ENCODE measurements at regions not wholly inside any gene's neighbourhood (a gene's known extent, or its start where the extent isn't known, plus 50 kb on each side); places are given as distances from the start of the nearest gene placed in this dataset.
"Not testable (repeated sequence)": the region's sequence is repeated elsewhere in the genome, so short reads cannot be mapped to it uniquely, and the experiment has no call there.

DNA sequence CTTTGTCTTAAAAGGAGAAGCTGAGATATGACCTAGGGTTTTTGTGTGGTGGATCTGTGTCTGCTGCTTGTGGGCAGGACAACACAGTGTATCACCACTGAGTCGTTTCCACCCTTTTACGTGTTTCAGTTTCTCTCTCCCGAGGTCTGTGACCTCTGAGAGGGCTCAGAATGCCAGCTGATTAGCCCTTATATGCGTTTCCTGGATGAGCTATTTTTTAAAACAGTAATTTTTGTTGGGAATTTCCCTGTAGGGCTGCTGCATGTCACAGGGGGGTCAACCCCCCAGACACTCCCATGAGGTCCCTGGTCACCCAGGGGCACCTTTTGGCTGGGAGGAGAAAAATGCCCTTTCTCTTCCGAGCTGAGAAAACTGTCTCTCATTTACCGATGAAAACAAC, 170.4 kb upstream of the CASK start:
- DNase-seq: peak; percentile 5

- DNase-seq: no peak
These were observed 167.0 kb upstream of the CASK start for GRCh38 chrX:42090395-42090794.

GRCh38 chrX:42089031-42089430, 165.7 kb upstream of the CASK start:
- no peak for DNase-seq

DNA sequence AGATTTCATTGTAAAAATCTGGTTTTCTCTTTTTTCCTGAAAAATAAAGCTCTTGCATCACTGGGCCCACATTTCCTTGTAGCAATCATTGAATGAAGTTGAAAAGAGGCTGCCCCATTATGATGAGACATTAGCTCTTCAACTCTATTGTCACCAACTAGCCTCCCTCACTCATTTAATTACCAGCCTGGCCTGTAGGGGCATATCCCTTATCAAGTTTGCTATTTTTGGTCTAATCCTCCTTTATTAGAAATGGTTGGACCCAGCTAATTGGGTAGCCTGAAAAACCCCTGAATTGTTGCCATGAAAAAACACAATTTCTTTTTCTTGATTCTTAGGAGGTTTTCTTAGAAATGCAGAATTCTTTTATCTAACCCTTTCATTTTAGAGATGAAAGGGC, 164.6 kb upstream of the CASK start:
- no peak for DNase-seq

GRCh38 chrX:42085836-42086235, 162.5 kb upstream of the CASK start:
- no peak for DNase-seq

GRCh38 chrX:42079968-42080367, 156.6 kb upstream of the CASK start:
- no peak for DNase-seq

DNA sequence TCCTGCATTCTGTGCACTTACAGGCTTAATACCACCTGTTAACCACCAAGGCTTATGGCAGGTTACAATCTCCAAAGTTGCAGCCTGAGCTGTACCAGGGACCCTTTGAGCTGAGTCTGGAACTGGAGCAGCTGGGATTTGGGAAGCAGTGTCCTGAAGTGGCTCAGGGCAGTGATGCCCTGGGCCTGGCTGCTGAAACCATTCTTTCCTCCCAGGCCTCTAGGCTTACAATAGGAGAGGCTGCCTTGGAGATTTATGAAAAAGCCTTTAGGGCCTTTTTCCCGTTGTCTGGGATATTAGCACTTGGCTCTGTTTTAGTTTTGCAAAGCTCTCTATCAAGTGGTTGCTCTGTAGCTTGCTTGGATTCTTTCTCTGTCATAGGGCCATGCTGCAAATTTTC, 154.3 kb upstream of the CASK start:
- DNase-seq: no peak

DNA sequence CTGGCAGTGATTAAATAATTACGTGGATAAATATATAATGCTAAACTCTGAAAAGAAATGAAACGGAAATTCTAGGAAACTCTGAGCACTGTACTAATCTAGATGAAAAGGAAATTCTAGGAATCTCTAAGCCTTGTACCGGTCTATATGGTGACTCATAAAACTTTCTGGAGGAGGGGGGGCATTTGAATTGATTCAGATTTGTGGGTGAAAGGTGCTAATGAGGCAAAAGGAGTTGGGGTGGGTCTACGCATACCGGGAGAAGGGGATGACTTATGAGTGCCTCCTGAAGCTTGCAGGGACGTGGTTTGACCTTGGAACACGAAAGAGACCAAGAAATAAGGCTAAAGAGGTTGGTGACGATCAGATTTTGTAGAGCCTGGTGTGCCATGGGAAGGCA, 151.7 kb upstream of the CASK start:
- no peak for DNase-seq

- no peak for DNase-seq
These were observed 150.1 kb upstream of the CASK start for GRCh38 chrX:42073448-42073847.

- no peak for DNase-seq
These were observed 147.5 kb upstream of the CASK start for GRCh38 chrX:42070866-42071265.

- DNase-seq: no peak
These were observed 130.9 kb upstream of the CASK start for GRCh38 chrX:42054256-42054655.

GRCh38 chrX:42050345-42050744, 127.0 kb upstream of the CASK start:
- no peak for DNase-seq

- DNase-seq: no peak
These were observed 124.5 kb upstream of the CASK start for GRCh38 chrX:42047886-42048285.

- DNase-seq: no peak
These were observed 104.8 kb upstream of the CASK start for GRCh38 chrX:42028109-42028508.

GRCh38 chrX:42027367-42028000, 104.1 kb upstream of the CASK start:
- DNase-seq: no peak

DNA sequence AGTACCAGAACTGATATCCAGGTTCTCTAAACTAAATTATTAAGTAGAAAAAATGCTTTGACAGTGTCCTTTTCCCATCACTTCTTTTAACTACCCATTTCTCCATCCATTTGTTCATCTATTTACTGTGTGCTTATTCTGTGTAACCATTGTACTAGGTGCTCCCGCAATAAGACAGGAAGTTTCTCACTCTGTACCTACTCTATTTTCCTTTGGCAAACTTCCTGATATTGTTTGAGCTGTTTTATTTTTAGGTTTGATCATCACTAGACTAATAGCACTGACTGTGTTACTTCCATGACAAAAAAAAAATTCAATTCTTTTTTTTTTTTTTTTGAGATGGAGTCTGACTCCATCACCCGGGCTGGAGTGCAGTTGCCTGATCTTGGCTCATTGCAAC, 102.5 kb upstream of the CASK start:
- no peak for DNase-seq

DNA sequence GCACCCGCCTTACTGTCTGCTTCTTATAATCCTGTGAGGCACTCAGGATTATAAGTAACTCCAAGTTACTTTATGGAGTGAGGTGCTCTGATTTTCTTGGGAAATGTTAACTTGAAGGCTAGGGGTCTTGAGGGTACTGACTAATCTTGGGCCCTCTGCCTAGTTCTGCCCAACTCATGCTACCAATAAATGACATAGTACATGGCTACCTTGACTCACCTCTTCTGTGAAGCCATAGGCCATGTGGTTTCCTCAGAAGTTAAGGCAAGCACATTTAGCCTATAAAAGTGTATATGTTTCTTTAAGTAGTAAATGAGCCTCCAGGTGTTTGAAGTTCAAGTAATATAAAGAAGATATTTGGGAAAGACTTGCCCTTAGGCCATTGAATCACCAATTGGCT, 99.8 kb upstream of the CASK start:
- no peak for DNase-seq

GRCh38 chrX:42022158-42022557, 98.8 kb upstream of the CASK start:
- no peak for DNase-seq

DNA sequence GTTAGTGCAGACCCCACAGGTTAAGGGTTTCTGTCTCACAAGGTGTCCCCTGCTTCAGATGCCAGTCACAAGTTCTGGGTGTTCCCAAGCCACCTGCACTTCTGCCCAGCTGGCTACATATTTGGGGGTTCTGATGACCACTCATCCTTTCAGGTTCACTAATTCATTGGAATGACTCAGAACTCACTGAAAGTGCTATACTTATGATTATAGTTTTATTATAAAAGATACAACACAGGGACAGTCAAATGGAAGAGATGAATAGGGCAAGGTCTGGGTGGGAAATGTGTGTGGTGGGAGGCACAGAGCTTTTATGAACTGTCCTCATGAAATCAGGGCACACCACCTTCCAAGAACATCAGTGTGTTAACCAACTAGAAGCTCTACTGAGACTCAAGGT, 97.7 kb upstream of the CASK start:
- no peak for DNase-seq

GRCh38 chrX:42020225-42020624, 96.9 kb upstream of the CASK start:
- DNase-seq: no peak

GRCh38 chrX:42017971-42018370, 94.6 kb upstream of the CASK start:
- DNase-seq: no peak

DNA sequence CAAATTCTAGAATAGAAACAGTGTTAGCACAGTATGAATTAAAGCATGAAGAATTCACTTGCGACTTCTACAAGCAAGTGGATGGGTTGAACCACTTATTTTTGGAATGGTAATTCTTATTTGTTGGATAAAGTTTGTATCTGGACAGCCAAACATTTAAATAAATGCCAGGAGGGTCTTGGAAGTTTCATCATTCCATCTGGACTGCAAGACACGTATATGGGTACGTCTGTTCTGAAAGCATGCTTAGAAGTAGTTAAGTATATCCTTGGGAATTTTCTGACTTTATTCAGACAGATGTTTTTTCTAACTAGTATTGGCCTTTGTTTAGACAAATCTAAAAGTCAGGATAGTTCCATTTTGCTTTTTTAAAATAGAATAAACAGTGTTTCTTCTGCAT, 77.5 kb upstream of the CASK start:
- DNase-seq: no peak

DNA sequence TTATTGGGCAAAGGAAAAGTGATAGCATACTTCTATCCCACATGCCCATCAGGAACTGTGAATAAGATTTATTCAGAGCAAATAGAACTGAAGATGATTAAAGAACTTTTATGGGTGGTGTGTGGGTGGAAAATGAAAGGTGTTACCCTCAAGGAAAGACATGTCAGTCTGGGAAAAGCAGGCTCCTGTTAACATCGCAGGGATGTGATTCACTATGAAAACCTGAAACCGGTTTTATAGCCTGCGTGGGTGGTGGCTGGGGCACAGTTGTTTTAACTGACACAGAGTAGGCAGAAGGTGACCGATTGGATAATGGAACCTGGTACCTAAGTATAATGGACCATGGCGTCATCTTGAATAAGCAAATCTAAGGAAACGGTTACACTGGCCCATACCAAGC, 61.3 kb upstream of the CASK start:
- peak; percentile 17 for DNase-seq

DNA sequence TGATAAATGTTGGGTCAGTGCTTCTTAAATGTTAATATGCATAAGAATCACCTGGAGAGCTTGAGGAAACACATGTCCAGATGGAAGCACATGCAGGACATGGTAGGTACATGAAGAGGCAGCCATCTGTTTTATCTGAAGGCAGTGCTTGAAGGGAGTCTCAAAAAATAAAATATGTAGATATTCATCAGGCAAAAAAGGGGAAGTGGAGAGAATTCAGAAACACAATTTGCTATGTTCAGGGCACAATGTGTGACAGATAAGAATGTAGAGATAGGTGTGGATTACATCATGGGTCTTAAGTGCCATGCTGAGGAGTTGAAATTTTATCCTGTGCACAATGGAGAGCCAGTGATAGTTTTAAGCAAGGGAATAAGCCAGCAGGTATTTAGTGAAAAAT, 59.6 kb upstream of the CASK start:
- no peak for DNase-seq

- DNase-seq: no peak
These were observed 58.2 kb upstream of the CASK start for GRCh38 chrX:41981481-41982013.

- DNase-seq: not testable (repeated sequence)
These were observed 51.3 kb upstream of the CASK start for GRCh38 chrX:41974677-41975076.
